ENCODE measurements at regions not wholly inside any gene's neighbourhood (a gene's known extent, or its start where the extent isn't known, plus 50 kb on each side); places are given as distances from the start of the nearest gene placed in this dataset.
"Not testable (repeated sequence)": the region's sequence is repeated elsewhere in the genome, so short reads cannot be mapped to it uniquely, and the experiment has no call there.

DNA sequence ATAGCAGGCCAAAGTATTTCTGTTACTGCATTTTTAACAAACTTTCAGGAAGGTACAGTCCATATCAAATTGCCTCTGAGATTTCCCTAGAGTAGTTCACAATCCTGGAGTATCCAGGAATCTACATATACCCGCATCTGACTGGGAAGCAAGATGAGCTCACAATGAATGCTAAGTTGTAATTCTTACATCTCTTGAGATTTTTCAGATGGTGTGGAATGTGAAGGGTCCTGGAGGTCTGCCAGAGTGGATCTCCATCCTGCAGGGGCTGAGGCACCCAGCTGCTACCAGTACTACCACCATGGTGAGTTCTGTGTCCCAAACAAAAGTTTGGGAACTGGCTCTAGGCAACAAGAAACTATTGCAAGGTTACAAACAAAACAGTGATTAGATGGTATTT, 156.7 kb upstream of the CCDC54 start:
- intact Hi-C loops (cut with DNase I), result no loop called here
- no peak for DNase-seq
- WGBS, 2 donors, result 91 to 100% methylated on average over 1 of the region's 1 CpG

GRCh38 chr3:107221856-107222255, 155.4 kb upstream of the CCDC54 start:
- TF ChIP-seq, protein P1, sequence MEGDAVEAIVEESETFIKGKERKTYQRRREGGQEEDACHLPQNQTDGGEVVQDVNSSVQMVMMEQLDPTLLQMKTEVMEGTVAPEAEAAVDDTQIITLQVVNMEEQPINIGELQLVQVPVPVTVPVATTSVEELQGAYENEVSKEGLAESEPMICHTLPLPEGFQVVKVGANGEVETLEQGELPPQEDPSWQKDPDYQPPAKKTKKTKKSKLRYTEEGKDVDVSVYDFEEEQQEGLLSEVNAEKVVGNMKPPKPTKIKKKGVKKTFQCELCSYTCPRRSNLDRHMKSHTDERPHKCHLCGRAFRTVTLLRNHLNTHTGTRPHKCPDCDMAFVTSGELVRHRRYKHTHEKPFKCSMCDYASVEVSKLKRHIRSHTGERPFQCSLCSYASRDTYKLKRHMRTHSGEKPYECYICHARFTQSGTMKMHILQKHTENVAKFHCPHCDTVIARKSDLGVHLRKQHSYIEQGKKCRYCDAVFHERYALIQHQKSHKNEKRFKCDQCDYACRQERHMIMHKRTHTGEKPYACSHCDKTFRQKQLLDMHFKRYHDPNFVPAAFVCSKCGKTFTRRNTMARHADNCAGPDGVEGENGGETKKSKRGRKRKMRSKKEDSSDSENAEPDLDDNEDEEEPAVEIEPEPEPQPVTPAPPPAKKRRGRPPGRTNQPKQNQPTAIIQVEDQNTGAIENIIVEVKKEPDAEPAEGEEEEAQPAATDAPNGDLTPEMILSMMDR (IDR thresholded peaks at IDR 0.05), result no peak
- no peak for FAIRE-seq
- Histone ChIP-seq H3K27me3 (no peaks in the 10 kb centered on the region), H3K4me1 (no peaks in the 10 kb centered on the region), H3K36me3 (no peaks in the 10 kb centered on the region), H3K9me3 (no peaks in the 10 kb centered on the region), H3K27ac (no peak overlapping the region), H3K4me3 (no peak overlapping the region)
- no peak for ATAC-seq
- intact Hi-C loops (cut with DNase I), result no loop called here
- 86 to 89% methylated on average over 2 of the region's 2 CpGs for WGBS, 2 donors
- no peak for DNase-seq

More for the DNA sequence above, 156.7 kb upstream of the CCDC54 start:
- no peak for ATAC-seq
- H3K4me1 ChIP-seq, result no peaks in the 10 kb centered on the region
- no peaks in the 10 kb centered on the region for H3K36me3 ChIP-seq
- H3K27me3 ChIP-seq, result no peaks in the 10 kb centered on the region
- no peak overlapping the region for H3K4me3 ChIP-seq
- H3K9me3 ChIP-seq, result no peaks in the 10 kb centered on the region
- TF ChIP-seq, protein P1 (IDR thresholded peaks at IDR 0.05), result no peak
- no peak overlapping the region for H3K27ac ChIP-seq
- no peak for FAIRE-seq

DNA sequence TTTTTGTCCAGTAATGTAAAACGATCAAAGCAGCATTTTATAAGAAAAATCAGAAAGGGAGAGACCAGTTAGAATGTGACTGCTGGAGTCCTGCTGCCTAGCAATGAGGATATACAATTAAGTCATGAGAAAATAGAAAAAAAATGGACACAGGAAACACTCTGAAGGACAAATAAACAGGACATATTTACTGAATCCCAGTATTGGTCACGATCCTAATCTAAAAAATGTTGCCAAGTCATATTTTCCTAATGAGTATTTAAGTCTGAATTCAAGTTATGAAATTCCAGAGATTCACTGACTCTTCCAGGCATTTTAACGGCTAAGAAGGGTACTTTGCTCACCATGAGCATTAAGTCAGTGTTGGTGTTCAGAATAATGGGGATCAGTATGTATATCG, 154.3 kb upstream of the CCDC54 start:
- intact Hi-C loops (cut with DNase I), result no loop called here
- Histone ChIP-seq H3K4me3 (no peak overlapping the region), H3K27ac (no peak overlapping the region), H3K9me3 (no peaks in the 10 kb centered on the region), H3K27me3 (no peaks in the 10 kb centered on the region), H3K4me1 (no peaks in the 10 kb centered on the region), H3K36me3 (no peaks in the 10 kb centered on the region)
- no peak for DNase-seq
- TF ChIP-seq, protein P1 (IDR thresholded peaks at IDR 0.05), result no peak
- no peak for FAIRE-seq
- 57 to 72% methylated on average over 4 of the region's 4 CpGs for WGBS, 2 donors
- no peak for ATAC-seq

GRCh38 chr3:107224026-107224596, 153.1 kb upstream of the CCDC54 start:
- intact Hi-C loops (cut with DNase I), result no loop called here
- FAIRE-seq (no peak), ATAC-seq (no peak), DNase-seq (no peak)
- no peak overlapping the region for H3K27ac ChIP-seq
- H3K9me3 ChIP-seq, result no peaks in the 10 kb centered on the region
- no peaks in the 10 kb centered on the region for H3K4me1 ChIP-seq
- 53 to 55% methylated on average over 2 of the region's 2 CpGs for WGBS, 2 donors
- no peaks in the 10 kb centered on the region for H3K36me3 ChIP-seq
- no peak overlapping the region for H3K4me3 ChIP-seq
- no peaks in the 10 kb centered on the region for H3K27me3 ChIP-seq
- TF ChIP-seq, protein P1 (IDR thresholded peaks at IDR 0.05), result no peak

DNA sequence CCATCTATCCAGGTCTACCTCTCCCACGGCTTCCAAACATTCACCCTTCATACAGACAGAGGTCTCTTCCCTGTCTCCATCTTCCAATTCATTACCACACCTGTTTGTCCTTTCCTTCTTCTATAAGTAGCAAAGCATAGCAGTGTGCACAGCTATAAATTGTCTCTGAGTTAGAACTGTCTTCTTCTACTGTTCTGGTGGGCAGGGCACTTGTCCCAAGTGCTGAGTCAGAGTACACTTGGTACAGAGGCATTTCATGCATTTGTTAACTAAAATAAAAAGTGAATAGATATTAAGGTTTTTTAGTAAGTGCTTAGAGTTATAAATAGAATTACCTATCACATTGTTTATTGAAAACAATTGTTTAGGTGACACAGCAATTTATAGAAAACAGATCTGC, 150.1 kb upstream of the CCDC54 start:
- no peak overlapping the region for H3K27ac ChIP-seq
- no peaks in the 10 kb centered on the region for H3K9me3 ChIP-seq
- TF ChIP-seq, protein P1 (IDR thresholded peaks at IDR 0.05), result no peak
- H3K4me1 ChIP-seq, result no peaks in the 10 kb centered on the region
- DNase-seq (no peak), ATAC-seq (no peak), FAIRE-seq (no peak)
- no peak overlapping the region for H3K4me3 ChIP-seq
- no peaks in the 10 kb centered on the region for H3K36me3 ChIP-seq
- H3K27me3 ChIP-seq, result no peaks in the 10 kb centered on the region
- WGBS, 2 donors, result 71 to 81% methylated on average over 1 of the region's 1 CpG
- intact Hi-C loops (cut with DNase I), result no loop called here

DNA sequence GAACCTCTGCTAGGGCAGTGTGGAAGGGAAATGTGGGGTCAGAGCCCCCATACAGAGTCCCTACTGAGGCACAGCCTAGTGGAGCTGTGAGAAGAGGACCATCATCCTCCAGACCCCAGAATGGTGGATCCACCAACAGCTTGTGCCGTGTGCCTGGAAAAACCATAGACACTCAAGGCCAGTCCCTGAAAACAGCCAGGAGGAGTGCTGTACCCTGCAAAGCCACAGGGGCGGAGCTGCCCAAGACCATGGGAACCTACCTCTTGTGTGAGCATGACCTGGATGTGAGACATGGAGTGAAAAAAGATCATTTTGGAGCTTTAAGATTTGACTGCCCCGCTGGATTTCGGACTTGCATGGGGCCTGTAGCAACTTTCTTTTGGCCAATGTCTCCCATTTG, 143.4 kb upstream of the CCDC54 start:
- FAIRE-seq; H3K27me3 ChIP-seq; H3K4me3 ChIP-seq; H3K27ac ChIP-seq; ATAC-seq; DNase-seq; intact Hi-C loops (cut with DNase I); H3K36me3 ChIP-seq; H3K4me1 ChIP-seq; H3K9me3 ChIP-seq: not testable (repeated sequence)
- WGBS, 2 donors, result 77 to 80% methylated on average over 4 of the region's 4 CpGs

Data from pancreas (tissue), 10 donors.